Epidermal melanocyte (primary cell): ENCODE measurements at regions not wholly inside any gene's neighbourhood (a gene's known extent, or its start where the extent isn't known, plus 50 kb on each side); places are given as distances from the start of the nearest gene placed in this dataset.

ENCODE experiments used
- DNase-seq: peaks from one replicate; pipeline ENCODE4 v3.0.0; 2011; ENCODE audit warnings: low spot score; ENCODE audit not compliant: insufficient read length

- no peak for DNase-seq
Observed at GRCh38 chr12:114784526-114784925, 100.6 kb upstream of the TBX3 start.

GRCh38 chr12:114783089-114783618 is 99.2 kb upstream of the TBX3 start:
- DNase-seq: no peak

GRCh38 chr12:114780746-114781399 is 96.9 kb upstream of the TBX3 start:
- no peak for DNase-seq

- DNase-seq: no peak
Observed at GRCh38 chr12:114779647-114780046, 95.7 kb upstream of the TBX3 start.

- DNase-seq: no peak
Observed at GRCh38 chr12:114779186-114779585, 95.2 kb upstream of the TBX3 start.

- no peak for DNase-seq
Observed at GRCh38 chr12:114776731-114777442, 92.9 kb upstream of the TBX3 start.

- no peak for DNase-seq
Observed at GRCh38 chr12:114774699-114775098, 90.7 kb upstream of the TBX3 start.

- DNase-seq: no peak
Observed at GRCh38 chr12:114774197-114774596, 90.2 kb upstream of the TBX3 start.

GRCh38 chr12:114770323-114770722 is 86.3 kb upstream of the TBX3 start:
- no peak for DNase-seq

GRCh38 chr12:114769634-114770033 is 85.7 kb upstream of the TBX3 start:
- DNase-seq: peak; percentile 27

- DNase-seq: no peak
Observed at GRCh38 chr12:114767906-114768722, 84.1 kb upstream of the TBX3 start.

GRCh38 chr12:114767084-114767760 is 83.2 kb upstream of the TBX3 start:
- DNase-seq: no peak

GRCh38 chr12:114765960-114766691 is 82.2 kb upstream of the TBX3 start:
- no peak for DNase-seq

- DNase-seq: no peak
Observed at GRCh38 chr12:114764510-114764909, 80.5 kb upstream of the TBX3 start.

GRCh38 chr12:114762490-114763110 is 78.6 kb upstream of the TBX3 start:
- no peak for DNase-seq

- DNase-seq: no peak
Observed at GRCh38 chr12:114760151-114760877, 76.3 kb upstream of the TBX3 start.

GRCh38 chr12:114759635-114760034 is 75.7 kb upstream of the TBX3 start:
- DNase-seq: no peak

- no peak for DNase-seq
Observed at GRCh38 chr12:114757684-114758325, 73.8 kb upstream of the TBX3 start.

- no peak for DNase-seq
Observed at GRCh38 chr12:114752217-114752616, 68.2 kb upstream of the TBX3 start.
